Esophagus squamous epithelium (tissue), 5 donors: ENCODE measurements at regions not wholly inside any gene's neighbourhood (a gene's known extent, or its start where the extent isn't known, plus 50 kb on each side); places are given as distances from the start of the nearest gene placed in this dataset.

Source experiments
- DNase-seq: peaks from one replicate; lab custom pipeline; 2025; lab: John Stamatoyannopoulos, UW
- H3K27ac ChIP-seq, 4 donors: fragments of 200-600 bp; sonication (generic); one replicate each; pipeline ENCODE4 v1.5.1; 2016 to 2019; ENCODE audit warnings: mild to moderate bottlenecking in 1 of 4
- H3K27me3 ChIP-seq, 4 donors: fragments of 200-600 bp; sonication (generic); 1 replicate in 3 of 4; 2 replicates in 1 of 4; pipeline versions ENCODE4 v1.5.1 to v1.6.0; 2017 to 2021; ENCODE audit warnings: antibody characterized with exemption in 1 of 4
- H3K36me3 ChIP-seq, 3 donors: fragments of 200-600 bp; sonication (generic); one replicate each; pipeline ENCODE4 v1.5.1; 2016 to 2019
- H3K4me1 ChIP-seq, 3 donors: fragments of 200-600 bp; sonication (generic); one replicate each; pipeline ENCODE4 v1.5.1; 2017 to 2019
- H3K4me3 ChIP-seq, 4 donors: fragments of 200-600 bp; sonication (generic); 1 replicate in 3 of 4; 2 replicates in 1 of 4; pipeline ENCODE4 v1.5.1; 2016 to 2019; ENCODE audit warnings: mild to moderate bottlenecking in 2 of 4, moderate library complexity in 1 of 4
- H3K9me3 ChIP-seq, 3 donors: fragments of 200-600 bp; sonication (generic); one replicate each; pipeline ENCODE4 v1.5.1; 2016 to 2019
- CTCF ChIP-seq, 6 experiments: fragments of 450-650 bp in 4 of 6; fragments of 200-600 bp in 2 of 6; sonication (generic) in 2 of 6; IDR thresholded peaks; one replicate each; pipeline ENCODE4 v1.5.1; 2016 to 2019; ENCODE audit warnings: antibody characterized with exemption in 6 of 6, mild to moderate bottlenecking in 4 of 6, moderate library complexity in 4 of 6
- POLR2A ChIP-seq, 4 donors: fragments of 450-650 bp; IDR thresholded peaks; one replicate each; pipeline ENCODE4 v1.6.1; 2017; ENCODE audit warnings: antibody characterized with exemption in 4 of 4, mild to moderate bottlenecking in 4 of 4, moderate library complexity in 3 of 4
- WGBS, 2 donors: methylation state at CpG; one replicate each; pipeline ENCODE4 v1.1.5; 2018; 5-methylcytosine and 5-hydroxymethylcytosine counted together
- intact Hi-C: fragments of 100-400 bp; cut with DNase I; formaldehyde crosslinking; loops from one replicate; pipeline ENCODE4 v1.15.0; 2022
- donor health status: DM: yes; HTN: yes; CAD: no.

GRCh38 chr3:69565316-69565715 lies 173.9 kb upstream of the MITF start:
- DNase-seq = no peak
- Histone ChIP-seq H3K27me3 (peaks cover 0 to 10% (median 0%) of the 10 kb centered on the region in 4 donors), H3K4me1 (no peaks in the 10 kb centered on the region), H3K36me3 (no peaks in the 10 kb centered on the region), H3K27ac (no peak overlapping the region), H3K9me3 (no peaks in the 10 kb centered on the region), H3K4me3 (no peak overlapping the region)
- TF ChIP-seq POLR2A (IDR thresholded peaks at IDR 0.05) = no peak
- no peak for TF ChIP-seq CTCF (IDR thresholded peaks at IDR 0.05)
- WGBS, 2 donors = 65 to 80% methylated on average over 4 of the region's 4 CpGs
- intact Hi-C loops = no loop called here

GRCh38 chr3:69563981-69564380 lies 175.3 kb upstream of the MITF start:
- WGBS, 2 donors = 77 to 78% methylated on average over 5 of the region's 5 CpGs
- Histone ChIP-seq H3K4me3 (no peak overlapping the region), H3K27me3 (no peaks in the 10 kb centered on the region), H3K27ac (no peak overlapping the region), H3K4me1 (peaks cover 0 to 7% (median 0%) of the 10 kb centered on the region in 3 donors), H3K36me3 (no peaks in the 10 kb centered on the region), H3K9me3 (no peaks in the 10 kb centered on the region)
- TF ChIP-seq POLR2A (IDR thresholded peaks at IDR 0.05) (no peak), CTCF (IDR thresholded peaks at IDR 0.05) (no peak)
- DNase-seq = no peak
- intact Hi-C loops = no loop called here

GRCh38 chr3:69563151-69563550 lies 176.1 kb upstream of the MITF start:
- no peak for TF ChIP-seq CTCF (IDR thresholded peaks at IDR 0.05)
- Histone ChIP-seq H3K27me3 (no peaks in the 10 kb centered on the region), H3K36me3 (no peaks in the 10 kb centered on the region), H3K9me3 (no peaks in the 10 kb centered on the region), H3K4me3 (no peak overlapping the region), H3K27ac (no peak overlapping the region), H3K4me1 (peaks cover 0 to 13% (median 5%) of the 10 kb centered on the region in 3 donors)
- intact Hi-C loops = no loop called here
- no peak for DNase-seq
- WGBS, 2 donors = 79 to 80% methylated on average over 3 of the region's 3 CpGs

GRCh38 chr3:69562020-69562419 lies 176.1 kb upstream of the FRMD4B start:
- Histone ChIP-seq H3K4me1 (peaks cover 0 to 14% (median 5%) of the 10 kb centered on the region in 3 donors), H3K4me3 (no peak overlapping the region), H3K36me3 (no peaks in the 10 kb centered on the region), H3K9me3 (no peaks in the 10 kb centered on the region), H3K27ac (no peak overlapping the region), H3K27me3 (no peaks in the 10 kb centered on the region)
- TF ChIP-seq POLR2A (IDR thresholded peaks at IDR 0.05) = no peak
- no peak for TF ChIP-seq CTCF (IDR thresholded peaks at IDR 0.05)
- 47 to 55% methylated on average over 4 of the region's 4 CpGs for WGBS, 2 donors
- DNase-seq = no peak
- intact Hi-C loops = no loop called here

GRCh38 chr3:69560818-69561217 lies 174.9 kb upstream of the FRMD4B start:
- intact Hi-C loops = no loop called here

More at GRCh38 chr3:69560818-69561217, 174.9 kb upstream of the FRMD4B start:
- TF ChIP-seq POLR2A (IDR thresholded peaks at IDR 0.05) (no peak), CTCF (IDR thresholded peaks at IDR 0.05) (peak in 1 of 6 experiments; percentile 21)
- Histone ChIP-seq H3K36me3 (no peaks in the 10 kb centered on the region), H3K27ac (no peak overlapping the region), H3K4me3 (no peak overlapping the region), H3K4me1 (peaks cover 0 to 14% (median 5%) of the 10 kb centered on the region in 3 donors), H3K27me3 (no peaks in the 10 kb centered on the region), H3K9me3 (no peaks in the 10 kb centered on the region)
- no peak for DNase-seq
